ENCODE measurements at regions not wholly inside any gene's neighbourhood (a gene's known extent, or its start where the extent isn't known, plus 50 kb on each side); places are given as distances from the start of the nearest gene placed in this dataset.
A peak's percentile ranks its signal among the peaks of the same experiment; 100 is the strongest.

DNA sequence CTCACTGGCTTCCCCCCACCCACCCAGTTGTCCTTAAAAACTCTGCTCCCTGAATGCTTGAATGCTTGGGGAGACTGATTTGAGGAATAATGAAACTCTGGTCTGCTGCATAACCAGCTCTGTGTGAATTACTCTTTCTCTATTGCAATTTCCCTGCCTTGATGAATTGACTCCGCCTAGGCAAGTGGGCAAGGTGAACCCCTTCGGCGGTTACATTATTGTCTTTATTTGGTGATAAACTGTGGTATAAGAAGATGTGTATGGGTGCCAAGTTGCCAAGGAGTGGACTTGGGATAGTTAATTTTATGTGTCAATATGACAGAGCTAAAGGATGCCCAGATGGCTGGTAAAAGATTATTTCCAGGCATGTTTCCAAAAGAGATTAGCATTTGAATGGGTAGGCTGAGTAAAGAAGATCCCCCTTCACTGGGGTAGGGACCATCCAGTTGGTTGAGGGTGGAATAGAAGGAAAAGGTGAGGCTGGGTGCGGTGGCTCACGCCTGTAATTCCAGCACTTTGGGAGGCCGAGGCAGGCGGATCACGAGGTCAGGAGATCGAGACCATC lies 98.5 kb upstream of the HAAO start:
- Histone ChIP-seq H3K4me3 (ENCODE audit: low read depth, low read length, poor library complexity, severe bottlenecking) (no peak overlapping the region), H3K27ac (ENCODE audit: low read depth, low read length, poor library complexity, severe bottlenecking) (peak overlapping the region; percentile 11), H3K4me1 (ENCODE audit: insufficient read depth, low read length, poor library complexity, severe bottlenecking) (peaks cover 6% of the 10 kb centered on the region), H3K27me3 (replicated peaks; ENCODE audit: insufficient read depth, low read depth, low read length, poor library complexity) (no peaks in the 10 kb centered on the region), H3K36me3 (ENCODE audit: insufficient read depth, low read length, poor library complexity, severe bottlenecking) (no peaks in the 10 kb centered on the region), H3K9me3 (ENCODE audit: low read depth, low read length, poor library complexity, severe bottlenecking) (peaks cover 7% of the 10 kb centered on the region)
- intact Hi-C loops (cut with micrococcal nuclease; ENCODE audit: unreplicated experiment) = no loop called here
- no TSS peak for BruUV-seq (replicated peaks)
- CTCF ChIA-PET = no interaction called here
- DNase-seq (ENCODE audit: low spot score) = peak; percentile 81
- TF ChIP-seq, protein P1, sequence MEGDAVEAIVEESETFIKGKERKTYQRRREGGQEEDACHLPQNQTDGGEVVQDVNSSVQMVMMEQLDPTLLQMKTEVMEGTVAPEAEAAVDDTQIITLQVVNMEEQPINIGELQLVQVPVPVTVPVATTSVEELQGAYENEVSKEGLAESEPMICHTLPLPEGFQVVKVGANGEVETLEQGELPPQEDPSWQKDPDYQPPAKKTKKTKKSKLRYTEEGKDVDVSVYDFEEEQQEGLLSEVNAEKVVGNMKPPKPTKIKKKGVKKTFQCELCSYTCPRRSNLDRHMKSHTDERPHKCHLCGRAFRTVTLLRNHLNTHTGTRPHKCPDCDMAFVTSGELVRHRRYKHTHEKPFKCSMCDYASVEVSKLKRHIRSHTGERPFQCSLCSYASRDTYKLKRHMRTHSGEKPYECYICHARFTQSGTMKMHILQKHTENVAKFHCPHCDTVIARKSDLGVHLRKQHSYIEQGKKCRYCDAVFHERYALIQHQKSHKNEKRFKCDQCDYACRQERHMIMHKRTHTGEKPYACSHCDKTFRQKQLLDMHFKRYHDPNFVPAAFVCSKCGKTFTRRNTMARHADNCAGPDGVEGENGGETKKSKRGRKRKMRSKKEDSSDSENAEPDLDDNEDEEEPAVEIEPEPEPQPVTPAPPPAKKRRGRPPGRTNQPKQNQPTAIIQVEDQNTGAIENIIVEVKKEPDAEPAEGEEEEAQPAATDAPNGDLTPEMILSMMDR (conservative IDR thresholded peaks at IDR 0.05; ENCODE audit: low read depth, low read length) = no peak
- TF ChIP-seq EZH2 (IDR thresholded peaks at IDR 0.05; ENCODE audit: borderline replicate concordance, low read depth, low read length, poor library complexity, severe bottlenecking) = no peak
- POLR2A ChIA-PET (ENCODE audit: low non-redundant PET) = interaction anchor here (0.6 kb wide), 1 partner anchor 705 kb away, joined by 4 read pairs; the partner anchor contains the start of gene THADA

DNA sequence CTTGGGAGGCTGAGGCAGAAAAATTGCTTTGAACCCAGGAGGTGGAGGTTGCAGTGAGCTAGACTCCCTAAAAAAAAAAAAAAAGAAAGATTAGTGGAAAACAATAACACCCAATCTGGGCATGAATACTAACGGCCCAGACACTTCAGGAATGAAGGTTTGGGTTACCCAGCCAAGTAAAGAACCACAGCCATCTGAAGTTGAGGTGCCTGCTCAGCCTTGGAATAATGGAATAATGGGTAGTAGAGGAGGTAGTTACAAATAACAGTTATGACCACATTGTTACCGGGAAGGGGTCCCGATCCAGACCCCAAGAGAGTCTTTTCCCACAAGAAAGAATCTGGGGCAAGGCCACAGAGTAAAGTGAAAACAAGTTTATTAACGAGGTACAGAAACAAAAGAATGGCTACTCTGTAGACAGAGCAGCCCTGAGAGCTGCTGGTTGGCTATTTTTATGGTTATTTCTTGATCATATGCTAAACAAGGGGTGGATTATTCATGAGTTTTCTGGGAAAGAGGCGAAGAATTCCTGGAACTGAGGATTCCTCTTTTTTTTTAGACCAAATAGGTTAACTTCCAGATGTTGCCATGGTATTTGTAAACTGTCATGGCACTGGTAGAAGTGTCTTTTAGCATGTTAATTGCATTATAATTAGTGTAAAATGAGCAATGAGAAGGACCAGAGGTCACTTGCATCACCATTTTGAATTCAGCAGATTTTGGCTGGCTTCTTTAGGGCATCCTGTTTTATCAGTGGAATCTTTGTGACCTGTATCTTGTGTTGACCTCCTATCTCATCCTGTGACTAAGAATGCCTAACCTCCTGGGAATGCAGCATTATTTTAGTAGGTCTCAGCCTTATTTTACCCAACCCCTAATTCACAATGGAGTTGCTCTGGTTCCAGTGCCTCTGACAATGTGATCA lies 96.2 kb upstream of the HAAO start:
- H3K9me3 ChIP-seq (ENCODE audit: low read depth, low read length, poor library complexity, severe bottlenecking) = peaks cover 7% of the 10 kb centered on the region
- TF ChIP-seq EZH2 (IDR thresholded peaks at IDR 0.05; ENCODE audit: borderline replicate concordance, low read depth, low read length, poor library complexity, severe bottlenecking) = no peak
- TF ChIP-seq, protein P1 (conservative IDR thresholded peaks at IDR 0.05; ENCODE audit: low read depth, low read length) = no peak
- no peak overlapping the region for H3K27ac ChIP-seq (ENCODE audit: low read depth, low read length, poor library complexity, severe bottlenecking)
- H3K36me3 ChIP-seq (ENCODE audit: insufficient read depth, low read length, poor library complexity, severe bottlenecking) = no peaks in the 10 kb centered on the region
- ChIA-PET CTCF (no interaction called here), POLR2A (ENCODE audit: low non-redundant PET) (no interaction called here)
- no peak for DNase-seq (ENCODE audit: low spot score)
- no peak overlapping the region for H3K4me3 ChIP-seq (ENCODE audit: low read depth, low read length, poor library complexity, severe bottlenecking)
- BruUV-seq (replicated peaks) = no TSS peak
- intact Hi-C loops (cut with micrococcal nuclease; ENCODE audit: unreplicated experiment) = no loop called here
- H3K27me3 ChIP-seq (replicated peaks; ENCODE audit: insufficient read depth, low read depth, low read length, poor library complexity) = no peaks in the 10 kb centered on the region
- peaks cover 6% of the 10 kb centered on the region for H3K4me1 ChIP-seq (ENCODE audit: insufficient read depth, low read length, poor library complexity, severe bottlenecking)

DNA sequence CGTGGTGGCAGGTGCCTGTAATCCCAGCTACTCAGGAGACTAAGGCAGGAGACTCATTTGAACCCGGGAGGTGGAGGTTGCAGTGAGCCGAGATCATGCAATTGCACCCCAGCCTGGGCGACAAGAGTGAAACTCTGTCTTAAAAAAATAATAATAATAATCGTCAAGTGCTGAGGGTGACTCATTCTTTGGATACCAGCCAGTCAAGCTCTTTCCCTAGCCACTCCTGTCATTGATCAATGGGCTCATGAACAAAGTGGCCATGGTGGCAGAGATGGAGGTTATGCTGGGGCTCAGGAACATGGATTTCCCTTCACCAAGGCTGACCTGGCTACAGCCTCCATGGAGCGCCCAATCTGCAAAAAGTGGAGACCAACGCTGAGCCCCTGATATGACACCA lies 94.5 kb upstream of the HAAO start:
- TF ChIP-seq, protein P1 (conservative IDR thresholded peaks at IDR 0.05; ENCODE audit: low read depth, low read length) = no peak
- no peak for TF ChIP-seq EZH2 (IDR thresholded peaks at IDR 0.05; ENCODE audit: borderline replicate concordance, low read depth, low read length, poor library complexity, severe bottlenecking)
- no TSS peak for BruUV-seq (replicated peaks)
- H3K36me3 ChIP-seq (ENCODE audit: insufficient read depth, low read length, poor library complexity, severe bottlenecking) = no peaks in the 10 kb centered on the region
- H3K27me3 ChIP-seq (replicated peaks; ENCODE audit: insufficient read depth, low read depth, low read length, poor library complexity) = no peaks in the 10 kb centered on the region
- H3K9me3 ChIP-seq (ENCODE audit: low read depth, low read length, poor library complexity, severe bottlenecking) = peaks cover 7% of the 10 kb centered on the region
- CTCF ChIA-PET = no interaction called here
- no peak overlapping the region for H3K4me3 ChIP-seq (ENCODE audit: low read depth, low read length, poor library complexity, severe bottlenecking)
- POLR2A ChIA-PET (ENCODE audit: low non-redundant PET) = no interaction called here
- H3K27ac ChIP-seq (ENCODE audit: low read depth, low read length, poor library complexity, severe bottlenecking) = no peak overlapping the region
- peaks cover 6% of the 10 kb centered on the region for H3K4me1 ChIP-seq (ENCODE audit: insufficient read depth, low read length, poor library complexity, severe bottlenecking)
- intact Hi-C loops (cut with micrococcal nuclease; ENCODE audit: unreplicated experiment) = no loop called here
- DNase-seq (ENCODE audit: low spot score) = no peak
